Liver (tissue), 8 donors: ENCODE measurements at regions not wholly inside any gene's neighbourhood (a gene's known extent, or its start where the extent isn't known, plus 50 kb on each side); places are given as distances from the start of the nearest gene placed in this dataset.

Experiments
- DNase-seq: peaks from one replicate; pipeline ENCODE4 v3.0.0-alpha.2; 2017; ENCODE audit warnings: low spot score
- H3K27ac ChIP-seq, 2 donors: one replicate each; pipeline ENCODE4 v1.7.0; 2013; ENCODE audit warnings: inconsistent platforms in 2 of 2, low read length in 2 of 2, control low read depth in 1 of 2, low read depth in 1 of 2, mild to moderate bottlenecking in 1 of 2
- H3K27me3 ChIP-seq, 4 donors: one replicate each; pipeline versions ENCODE4 v1.6.1 to v1.7.0; 2013; ENCODE audit warnings: low read length in 3 of 4, inconsistent platforms in 1 of 4, mild to moderate bottlenecking in 1 of 4, moderate library complexity in 1 of 4; ENCODE audit not compliant: control insufficient read depth in 4 of 4, insufficient read depth in 4 of 4
- H3K36me3 ChIP-seq, 4 donors: one replicate each; pipeline versions ENCODE4 v1.6.1 to v1.7.0; 2013; ENCODE audit warnings: low read length in 3 of 4, mild to moderate bottlenecking in 3 of 4, low read depth in 1 of 4, moderate library complexity in 1 of 4; ENCODE audit not compliant: control insufficient read depth in 4 of 4, insufficient read depth in 3 of 4
- H3K4me1 ChIP-seq, 4 donors: one replicate each; pipeline versions ENCODE4 v1.6.1 to v1.7.0; 2013; ENCODE audit warnings: low read length in 3 of 4, mild to moderate bottlenecking in 3 of 4, moderate library complexity in 1 of 4; ENCODE audit not compliant: control insufficient read depth in 4 of 4, insufficient read depth in 4 of 4
- H3K4me3 ChIP-seq, 3 donors: one replicate each; pipeline versions ENCODE4 v1.6.1 to v1.7.0; 2013; ENCODE audit warnings: low read length in 3 of 3, control low read depth in 1 of 3, low read depth in 1 of 3, mild to moderate bottlenecking in 1 of 3
- H3K9ac ChIP-seq, 2 donors: one replicate each; pipeline ENCODE4 v1.7.0; 2013; ENCODE audit warnings: low read length in 2 of 2, mild to moderate bottlenecking in 2 of 2, moderate library complexity in 2 of 2, control low read depth in 1 of 2, low read depth in 1 of 2
- H3K9me3 ChIP-seq, 4 donors: one replicate each; pipeline versions ENCODE4 v1.6.1 to v1.7.0; 2013; ENCODE audit warnings: low read length in 3 of 4; ENCODE audit not compliant: control insufficient read depth in 4 of 4
- EGR1 ChIP-seq, 2 donors: IDR thresholded peaks; 2 replicates each; pipeline ENCODE4 v1.6.1; 2016 to 2018; ENCODE audit warnings: antibody characterized with exemption in 2 of 2, low read depth in 2 of 2
- FOXA1 ChIP-seq: IDR thresholded peaks from 2 replicates; pipeline ENCODE4 v1.6.1; 2016; ENCODE audit warnings: antibody characterized with exemption
- FOXA2 ChIP-seq: IDR thresholded peaks from 2 replicates; pipeline ENCODE4 v1.6.1; 2016; ENCODE audit warnings: antibody characterized with exemption
- GABPA ChIP-seq, 2 donors: IDR thresholded peaks in 1 of 2; conservative IDR thresholded peaks in 1 of 2; 2 replicates each; pipeline ENCODE4 v1.6.1; 2016; ENCODE audit warnings: antibody characterized with exemption in 2 of 2, mild to moderate bottlenecking in 1 of 2, moderate library complexity in 1 of 2
- HNF4A ChIP-seq, 2 donors: conservative IDR thresholded peaks; 2 replicates each; pipeline ENCODE4 v1.6.1; 2016; ENCODE audit warnings: antibody characterized with exemption in 2 of 2, mild to moderate bottlenecking in 2 of 2
- HNF4G ChIP-seq: IDR thresholded peaks from 2 replicates; pipeline ENCODE4 v1.6.1; 2016; ENCODE audit warnings: antibody characterized with exemption
- JUND ChIP-seq, 2 donors: IDR thresholded peaks; 2 replicates each; pipeline ENCODE4 v1.6.1; 2016; ENCODE audit warnings: antibody characterized with exemption in 2 of 2
- MAX ChIP-seq: IDR thresholded peaks from 2 replicates; pipeline ENCODE4 v1.6.1; 2016; ENCODE audit warnings: antibody characterized with exemption
- NR2F2 ChIP-seq: IDR thresholded peaks from 2 replicates; pipeline ENCODE4 v1.6.1; 2016; ENCODE audit warnings: antibody characterized with exemption
- RAD21 ChIP-seq, 2 donors: IDR thresholded peaks; 2 replicates each; pipeline ENCODE4 v1.6.1; 2016; ENCODE audit warnings: antibody characterized with exemption in 2 of 2, mild to moderate bottlenecking in 2 of 2
- REST ChIP-seq: IDR thresholded peaks from 2 replicates; pipeline ENCODE4 v1.6.1; 2016; ENCODE audit warnings: antibody characterized with exemption, mild to moderate bottlenecking
- RXRA ChIP-seq, 2 donors: IDR thresholded peaks; 2 replicates each; pipeline ENCODE4 v1.6.1; 2017 to 2018; ENCODE audit warnings: antibody characterized with exemption in 2 of 2, mild to moderate bottlenecking in 1 of 2
- SP1 ChIP-seq: IDR thresholded peaks from 2 replicates; pipeline ENCODE4 v1.6.1; 2018; ENCODE audit warnings: antibody characterized with exemption, mild to moderate bottlenecking
- TAF1 ChIP-seq: conservative IDR thresholded peaks from 2 replicates; pipeline ENCODE4 v1.6.1; 2016; ENCODE audit warnings: antibody characterized with exemption, mild to moderate bottlenecking
- YY1 ChIP-seq: IDR thresholded peaks from 2 replicates; pipeline ENCODE4 v1.6.1; 2016; ENCODE audit warnings: antibody characterized with exemption, mild to moderate bottlenecking
- ZBTB33 ChIP-seq: IDR thresholded peaks from 2 replicates; pipeline ENCODE4 v1.6.1; 2016; ENCODE audit warnings: antibody characterized with exemption
- WGBS: extraction: QIAGEN DNeasy Blood & Tissue Kit; methylation state at CpG from one replicate; pipeline ENCODE4 v1.1.7; 2013; 5-methylcytosine and 5-hydroxymethylcytosine counted together
- TF ChIP-seq, protein P1 (sequence below): IDR thresholded peaks from 2 replicates; pipeline ENCODE4 v1.6.1; 2016; ENCODE audit warnings: antibody characterized with exemption
- TF ChIP-seq, protein P2 (sequence below): fragments of 150-350 bp; IDR thresholded peaks from 2 replicates; pipeline ENCODE4 v1.5.1; 2017; ENCODE audit warnings: improper control_type of control experiment, low read depth, low read length; ENCODE audit not compliant: missing input control
- donor health status: healthy.
- donor health status: healthy.
- donor health status: healthy.
- donor health status: healthy.
- donor health status: healthy.

GRCh38 chr7:84823530-84823929, 363.3 kb downstream of the SEMA3D start:
- no peak for TF ChIP-seq FOXA2
- no peak for TF ChIP-seq TAF1
- TF ChIP-seq JUND (IDR thresholded peaks at IDR 0.05), result no peak
- TF ChIP-seq SP1, result no peak
- no peak for TF ChIP-seq EGR1 (IDR thresholded peaks at IDR 0.05; ENCODE audit: low read depth in 2 of 2)
- TF ChIP-seq YY1, result no peak
- TF ChIP-seq MAX, result no peak
- no peak for TF ChIP-seq NR2F2
- TF ChIP-seq FOXA1, result no peak
- no peak for TF ChIP-seq ZBTB33
- no peak for TF ChIP-seq HNF4G
- no peak for TF ChIP-seq REST
- no peak for TF ChIP-seq RAD21 (IDR thresholded peaks at IDR 0.05)
- TF ChIP-seq RXRA (IDR thresholded peaks at IDR 0.05), result no peak
- TF ChIP-seq, protein P1, sequence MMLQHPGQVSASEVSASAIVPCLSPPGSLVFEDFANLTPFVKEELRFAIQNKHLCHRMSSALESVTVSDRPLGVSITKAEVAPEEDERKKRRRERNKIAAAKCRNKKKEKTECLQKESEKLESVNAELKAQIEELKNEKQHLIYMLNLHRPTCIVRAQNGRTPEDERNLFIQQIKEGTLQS, result no peak
- TF ChIP-seq, protein P2, sequence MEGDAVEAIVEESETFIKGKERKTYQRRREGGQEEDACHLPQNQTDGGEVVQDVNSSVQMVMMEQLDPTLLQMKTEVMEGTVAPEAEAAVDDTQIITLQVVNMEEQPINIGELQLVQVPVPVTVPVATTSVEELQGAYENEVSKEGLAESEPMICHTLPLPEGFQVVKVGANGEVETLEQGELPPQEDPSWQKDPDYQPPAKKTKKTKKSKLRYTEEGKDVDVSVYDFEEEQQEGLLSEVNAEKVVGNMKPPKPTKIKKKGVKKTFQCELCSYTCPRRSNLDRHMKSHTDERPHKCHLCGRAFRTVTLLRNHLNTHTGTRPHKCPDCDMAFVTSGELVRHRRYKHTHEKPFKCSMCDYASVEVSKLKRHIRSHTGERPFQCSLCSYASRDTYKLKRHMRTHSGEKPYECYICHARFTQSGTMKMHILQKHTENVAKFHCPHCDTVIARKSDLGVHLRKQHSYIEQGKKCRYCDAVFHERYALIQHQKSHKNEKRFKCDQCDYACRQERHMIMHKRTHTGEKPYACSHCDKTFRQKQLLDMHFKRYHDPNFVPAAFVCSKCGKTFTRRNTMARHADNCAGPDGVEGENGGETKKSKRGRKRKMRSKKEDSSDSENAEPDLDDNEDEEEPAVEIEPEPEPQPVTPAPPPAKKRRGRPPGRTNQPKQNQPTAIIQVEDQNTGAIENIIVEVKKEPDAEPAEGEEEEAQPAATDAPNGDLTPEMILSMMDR, result no peak
- no peak for TF ChIP-seq HNF4A (conservative IDR thresholded peaks at IDR 0.05)
- no peak for TF ChIP-seq GABPA (IDR thresholded peaks at IDR 0.05 in 1 of 2, conservative IDR thresholded peaks at IDR 0.05 in 1 of 2)
- Histone ChIP-seq H3K27me3 (no peaks in the 10 kb centered on the region), H3K4me3 (no peak overlapping the region), H3K9me3 (peaks cover 0 to 2% (median 0%) of the 10 kb centered on the region in 4 donors), H3K27ac (no peak overlapping the region), H3K4me1 (no peaks in the 10 kb centered on the region), H3K36me3 (no peaks in the 10 kb centered on the region), H3K9ac (no peak overlapping the region)
- WGBS, result 40% methylated on average over 2 of the region's 2 CpGs
- DNase-seq, result no peak
